Hematopoietic multipotent progenitor cell treated with erythropoietin and hydrocortisone succinate and interleukin-3 and kit ligand, for 6 days (in vitro differentiated cells): ENCODE measurements at regions not wholly inside any gene's neighbourhood (a gene's known extent, or its start where the extent isn't known, plus 50 kb on each side); places are given as distances from the start of the nearest gene placed in this dataset.

Source experiments
- DNase-seq: peaks from one replicate; pipeline ENCODE4 v3.0.0-alpha.2; 2015

GRCh38 chr15:77698481-77698880 lies 65.8 kb upstream of the LINGO1 start:
- DNase-seq, result no peak

- no peak for DNase-seq
Observed at GRCh38 chr15:77697893-77698292, 65.2 kb upstream of the LINGO1 start.

GRCh38 chr15:77696871-77697270 lies 64.2 kb upstream of the LINGO1 start:
- DNase-seq, result no peak

GRCh38 chr15:77695961-77696582 lies 63.4 kb upstream of the LINGO1 start:
- DNase-seq, result no peak

GRCh38 chr15:77695548-77695947 lies 62.8 kb upstream of the LINGO1 start:
- no peak for DNase-seq

GRCh38 chr15:77693576-77693975 lies 60.9 kb upstream of the LINGO1 start:
- DNase-seq, result no peak

- no peak for DNase-seq
Observed at GRCh38 chr15:77692614-77693013, 59.9 kb upstream of the LINGO1 start.

- DNase-seq, result no peak
Observed at GRCh38 chr15:77691607-77692006, 58.9 kb upstream of the LINGO1 start.

- DNase-seq, result no peak
Observed at GRCh38 chr15:77689821-77690220, 57.1 kb upstream of the LINGO1 start.

- DNase-seq, result peak; percentile 25
Observed at GRCh38 chr15:77688693-77689092, 56.0 kb upstream of the LINGO1 start.

- DNase-seq, result no peak
Observed at GRCh38 chr15:77688266-77688665, 55.6 kb upstream of the LINGO1 start.

GRCh38 chr15:77685082-77685815 lies 52.5 kb upstream of the LINGO1 start:
- no peak for DNase-seq

GRCh38 chr15:77684341-77685081 lies 51.8 kb upstream of the LINGO1 start:
- DNase-seq, result no peak

- DNase-seq, result no peak
Observed at GRCh38 chr15:77682564-77682963, 49.9 kb upstream of the LINGO1 start.
